HG02588 (cell line): ENCODE measurements at regions not wholly inside any gene's neighbourhood (a gene's known extent, or its start where the extent isn't known, plus 50 kb on each side); places are given as distances from the start of the nearest gene placed in this dataset.

ENCODE experiments used
- ATAC-seq: cut with Tn5 transposase; IDR thresholded peaks from one replicate; pipeline ENCODE4 v1.9.1; 2021; ENCODE audit warnings: mild to moderate bottlenecking, moderate library complexity; ENCODE audit not compliant: unreplicated experiment

- ATAC-seq, result no peak
Observed at GRCh38 chr18:54023471-54023870, 201.0 kb downstream of the MBD2 start.

DNA sequence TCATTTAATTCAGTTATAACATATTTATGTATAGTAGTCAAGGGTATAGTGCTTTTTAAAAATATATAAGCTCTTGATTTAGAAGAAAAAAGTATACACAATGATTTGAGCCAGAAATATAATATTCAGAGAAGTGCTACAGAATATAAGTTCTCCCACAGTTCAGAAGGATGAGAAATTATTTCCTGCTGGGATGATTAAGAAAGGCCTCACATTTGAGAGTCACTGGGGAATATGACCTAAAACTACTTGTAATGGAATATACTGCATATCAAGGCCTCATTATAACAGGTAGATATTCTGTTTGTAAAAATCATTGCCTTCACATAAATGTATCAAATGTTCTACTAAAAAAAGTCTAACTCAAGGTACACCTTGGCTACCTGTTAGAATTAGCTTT lies 203.5 kb downstream of the MBD2 start:
- ATAC-seq, result no peak

GRCh38 chr18:54020156-54020745 lies 204.2 kb downstream of the MBD2 start:
- ATAC-seq, result no peak

DNA sequence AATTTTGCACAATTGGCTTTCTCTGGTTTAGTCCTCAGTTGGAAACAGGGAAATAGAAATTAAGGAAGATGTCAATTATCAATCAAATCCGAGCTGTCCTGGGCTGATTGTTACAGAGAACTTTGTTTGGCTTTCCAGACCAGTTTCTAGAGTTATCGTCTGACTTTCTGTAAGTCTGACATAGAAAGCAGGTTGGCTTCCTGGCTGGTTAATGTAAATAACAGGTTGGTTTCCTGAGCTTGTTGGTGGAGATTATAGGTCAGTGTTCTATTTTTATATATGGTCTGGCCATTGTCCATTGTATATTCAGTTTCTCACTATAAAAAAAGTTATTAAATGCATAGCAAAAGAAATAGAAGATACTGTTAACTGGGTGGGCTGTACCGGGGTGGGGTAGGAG lies 204.8 kb downstream of the MBD2 start:
- no peak for ATAC-seq

DNA sequence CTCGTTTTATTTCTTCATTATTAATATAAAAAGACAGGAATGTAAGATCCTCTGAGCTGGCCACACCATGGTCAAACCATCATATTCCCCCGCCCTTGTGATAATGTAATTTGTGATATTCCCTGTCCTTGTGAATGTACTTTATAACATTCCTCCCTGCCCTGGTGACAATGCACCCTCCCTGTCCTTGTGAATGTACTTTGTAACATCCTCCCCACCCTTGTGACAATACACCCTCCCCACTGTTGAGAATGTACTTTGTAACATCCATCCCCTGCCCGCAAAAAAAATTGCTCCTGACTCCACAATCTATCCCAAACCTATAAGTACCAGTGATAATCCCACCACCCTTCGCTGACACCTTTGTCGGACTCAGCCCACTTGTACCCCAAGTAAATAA lies 211.0 kb downstream of the MBD2 start:
- ATAC-seq, result no peak

GRCh38 chr18:54004828-54005227 lies 219.6 kb downstream of the MBD2 start:
- no peak for ATAC-seq

DNA sequence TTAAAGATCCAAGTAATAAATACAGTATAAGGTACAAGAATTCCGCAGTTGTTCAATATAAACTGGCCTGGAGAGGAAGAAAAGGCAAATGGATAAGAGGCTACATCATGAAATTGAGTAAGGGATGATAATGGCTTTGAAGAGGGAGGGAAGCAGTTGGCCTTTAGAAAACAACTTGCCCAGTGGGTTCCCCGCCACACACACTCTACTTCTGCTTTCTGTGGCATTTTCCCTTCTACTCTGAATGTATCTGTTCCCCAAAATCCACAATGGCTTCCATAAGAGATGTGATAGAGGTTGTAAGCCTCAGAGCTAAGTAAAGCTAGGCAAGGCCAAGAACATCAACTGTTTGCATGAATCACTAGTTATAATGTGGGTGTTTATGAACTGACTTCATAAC lies 221.3 kb downstream of the MBD2 start:
- no peak for ATAC-seq

DNA sequence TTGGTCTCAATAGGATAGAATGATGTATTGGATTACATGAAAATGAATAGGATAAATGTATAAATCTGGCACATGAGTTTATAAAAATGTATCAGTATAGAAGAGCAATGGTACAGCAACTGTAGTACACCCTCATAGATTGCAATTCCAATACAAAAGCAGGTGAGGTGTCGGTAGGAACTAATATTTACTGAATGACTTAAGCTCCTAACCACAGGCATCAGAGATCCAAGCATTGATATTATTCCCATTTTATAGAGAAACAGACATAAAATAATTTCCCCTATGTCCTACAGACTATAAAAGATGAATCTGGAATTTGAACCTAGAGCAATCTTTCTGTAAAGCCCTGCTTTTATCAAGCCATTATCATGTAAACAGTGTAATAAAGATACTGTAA lies 227.4 kb downstream of the MBD2 start:
- ATAC-seq, result no peak

- no peak for ATAC-seq
Observed at GRCh38 chr18:53994016-53994415, 230.5 kb downstream of the MBD2 start.

- no peak for ATAC-seq
Observed at GRCh38 chr18:53991805-53992204, 232.7 kb downstream of the MBD2 start.

- ATAC-seq, result no peak
Observed at GRCh38 chr18:53991202-53991601, 233.3 kb downstream of the MBD2 start.

GRCh38 chr18:53990485-53990884 lies 234.0 kb downstream of the MBD2 start:
- no peak for ATAC-seq

GRCh38 chr18:53984021-53984420 lies 240.4 kb downstream of the MBD2 start:
- no peak for ATAC-seq

DNA sequence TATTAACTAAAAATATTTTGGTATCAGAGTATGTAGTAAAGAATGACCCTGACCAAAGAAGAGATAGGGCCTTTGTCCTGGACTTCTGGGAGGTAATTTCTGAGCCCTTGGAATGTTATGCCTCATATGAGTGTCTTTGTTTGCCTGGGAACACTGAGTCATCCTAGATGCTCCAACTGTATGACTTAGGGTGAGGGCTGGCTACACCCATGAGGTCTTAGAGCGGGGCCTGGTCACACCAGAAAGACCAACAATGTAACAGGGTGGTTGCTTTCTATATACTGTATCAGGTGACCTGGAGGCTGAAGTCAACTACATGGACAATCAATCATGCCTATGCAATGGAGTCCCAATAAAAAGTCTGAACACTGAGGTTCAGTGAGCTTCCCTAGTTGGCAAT lies 253.1 kb downstream of the MBD2 start:
- no peak for ATAC-seq

DNA sequence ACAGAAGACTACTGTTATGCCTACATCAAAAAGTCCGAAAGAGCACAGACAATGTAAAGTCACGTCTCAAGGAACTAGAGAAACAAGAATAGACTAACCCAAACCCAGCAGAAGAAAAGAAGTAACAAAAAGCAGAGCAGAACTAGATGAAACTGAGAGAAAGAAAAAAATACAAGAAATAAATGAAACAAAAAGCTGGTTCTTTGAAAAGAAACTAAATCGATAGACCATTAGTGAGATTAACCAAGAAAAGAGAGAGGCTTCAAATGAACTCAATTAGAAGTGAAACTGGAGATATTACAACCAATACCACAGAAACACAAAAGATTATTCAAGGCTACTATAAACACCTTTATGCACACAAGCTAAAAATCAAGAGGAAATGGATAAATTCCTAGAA lies 271.8 kb downstream of the MBD2 start:
- no peak for ATAC-seq

GRCh38 chr18:53950545-53950944 lies 273.9 kb downstream of the MBD2 start:
- no peak for ATAC-seq

GRCh38 chr18:53948991-53949390 lies 275.5 kb downstream of the MBD2 start:
- no peak for ATAC-seq

DNA sequence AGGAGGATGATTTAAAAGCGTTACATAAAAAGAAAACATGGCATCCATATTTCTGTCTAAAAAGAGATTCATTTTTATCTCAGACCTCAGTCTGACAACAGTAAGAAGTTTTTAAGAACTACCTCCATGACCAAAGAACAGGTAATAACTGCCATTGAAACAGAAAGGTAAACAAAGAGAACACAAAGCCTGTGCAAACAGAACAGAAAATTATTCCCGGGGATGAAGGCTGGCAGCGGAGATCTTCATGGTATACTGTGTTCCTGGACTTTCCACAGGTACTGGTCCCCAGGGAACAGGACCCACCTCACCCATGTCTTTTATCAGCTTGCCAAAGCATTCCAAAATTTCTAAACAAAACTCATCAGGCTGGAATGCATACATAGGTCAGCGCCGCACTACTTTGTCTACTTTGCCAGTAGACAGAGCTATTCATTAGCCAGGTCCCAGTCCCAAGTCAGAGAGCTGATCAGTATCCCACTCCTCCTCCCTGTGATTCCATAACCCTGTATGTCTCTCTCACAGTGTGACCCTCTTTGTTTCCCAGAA lies 277.3 kb downstream of the MBD2 start:
- ATAC-seq, result no peak

- no peak for ATAC-seq
Observed at GRCh38 chr18:53946594-53946993, 277.9 kb downstream of the MBD2 start.

GRCh38 chr18:53944721-53945120 lies 279.7 kb downstream of the MBD2 start:
- ATAC-seq, result no peak

DNA sequence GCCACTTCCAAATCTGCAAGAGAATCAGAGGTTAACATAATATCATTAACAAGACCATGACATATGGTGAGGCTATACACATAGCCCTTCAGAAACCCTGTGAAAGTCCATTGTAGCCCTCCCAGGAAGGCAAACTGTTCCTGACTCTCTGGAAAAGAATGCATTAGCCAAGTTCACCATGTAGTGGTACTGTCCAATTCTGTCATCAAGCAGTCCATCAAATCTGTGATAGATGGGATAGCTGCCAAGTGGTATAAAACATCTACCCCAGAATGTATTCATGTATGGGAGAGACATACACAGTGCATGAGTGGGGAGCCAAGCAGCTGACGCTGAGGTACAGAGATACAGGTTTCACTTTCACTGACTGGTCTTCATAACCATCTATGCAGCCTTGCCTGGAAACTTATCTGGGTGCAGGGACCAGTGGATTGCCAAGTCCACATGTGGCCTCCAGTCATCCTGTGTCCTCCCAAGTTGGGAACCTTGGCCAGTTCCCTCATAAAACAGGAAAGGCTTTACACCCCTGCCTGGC lies 281.1 kb downstream of the MBD2 start:
- ATAC-seq, result no peak

DNA sequence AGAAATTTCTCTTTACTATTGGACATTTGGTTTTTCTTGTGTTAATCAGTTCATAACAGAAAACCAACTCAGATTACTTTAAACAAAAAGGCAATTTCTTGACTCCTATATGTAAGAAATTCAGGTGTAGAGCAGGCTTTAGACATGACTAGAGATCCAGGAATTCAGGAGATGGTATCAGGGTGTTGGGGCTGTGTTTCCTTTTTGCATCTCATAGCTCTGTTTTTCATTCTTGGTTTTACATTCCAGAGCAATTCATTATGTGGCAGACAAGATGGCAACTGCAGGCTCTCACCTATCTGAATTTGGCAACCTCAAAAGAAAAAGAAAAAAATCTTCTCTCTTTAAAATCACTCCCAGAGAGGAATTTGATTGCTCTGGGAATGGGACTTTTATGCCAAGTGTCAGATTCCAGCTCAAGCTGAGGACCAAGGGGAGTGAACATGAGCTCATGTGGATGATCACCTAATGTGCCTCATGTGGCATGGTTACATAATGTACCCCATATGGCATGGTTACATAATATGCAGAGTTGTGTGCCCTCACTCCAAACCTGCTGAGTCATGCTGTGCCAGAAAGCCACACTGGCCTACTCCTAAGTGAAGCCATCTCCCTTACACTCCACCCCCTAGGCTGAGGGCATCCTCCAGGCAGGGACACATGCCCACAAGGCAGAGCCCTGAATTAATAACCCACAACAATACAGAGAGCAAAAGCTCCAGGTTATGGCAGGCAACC lies 282.7 kb downstream of the MBD2 start:
- ATAC-seq, result no peak
